ENCODE measurements at regions not wholly inside any gene's neighbourhood (a gene's known extent, or its start where the extent isn't known, plus 50 kb on each side); places are given as distances from the start of the nearest gene placed in this dataset.

DNA sequence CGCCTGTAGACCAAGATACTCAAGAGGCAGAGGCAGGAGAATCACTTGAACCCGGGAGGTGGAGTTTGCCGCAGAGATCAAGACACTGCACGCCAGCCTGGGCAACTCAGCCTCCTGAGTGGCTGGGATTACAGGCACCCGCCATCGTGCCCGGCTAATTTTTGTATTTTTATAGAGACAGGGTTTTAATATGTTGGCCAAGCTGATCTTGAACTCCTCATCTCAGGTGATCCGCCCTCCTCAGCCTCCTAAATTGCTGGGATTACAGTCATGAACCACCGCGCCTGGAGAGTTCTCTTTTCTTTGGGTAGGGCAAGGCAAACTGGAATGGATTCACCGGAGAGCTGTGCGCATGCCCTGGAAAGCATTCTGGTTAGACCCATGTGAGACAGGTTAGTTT lies 179.3 kb upstream of the ALG10B start:
- no peak for TF ChIP-seq CTCF (conservative IDR thresholded peaks at IDR 0.05; ENCODE audit: low read depth, low read length)
- TF ChIP-seq EZH2 (IDR thresholded peaks at IDR 0.05; ENCODE audit: borderline replicate concordance, low read depth, low read length, poor library complexity, severe bottlenecking): no peak

Data from A673 (cell line).